B cell (primary cell): ENCODE measurements at regions not wholly inside any gene's neighbourhood (a gene's known extent, or its start where the extent isn't known, plus 50 kb on each side); places are given as distances from the start of the nearest gene placed in this dataset.

Experiments
- CTCF ChIP-seq: fragments of 200-600 bp; IDR thresholded peaks from one replicate; pipeline ENCODE4 v1.8.0; 2022; ENCODE audit warnings: antibody characterized with exemption, mild to moderate bottlenecking
- EZH2 ChIP-seq: IDR thresholded peaks from 2 replicates; pipeline ENCODE4 v1.6.1; 2012; ENCODE audit warnings: borderline replicate concordance, low read depth, mild to moderate bottlenecking, moderate library complexity, low read length; ENCODE audit not compliant: insufficient read depth, poor library complexity, severe bottlenecking

GRCh38 chr21:35528116-35529042 lies 479.3 kb upstream of the RUNX1 start:
- TF ChIP-seq CTCF = no peak
- TF ChIP-seq EZH2 = no peak
